ENCODE measurements at regions not wholly inside any gene's neighbourhood (a gene's known extent, or its start where the extent isn't known, plus 50 kb on each side); places are given as distances from the start of the nearest gene placed in this dataset.

DNA sequence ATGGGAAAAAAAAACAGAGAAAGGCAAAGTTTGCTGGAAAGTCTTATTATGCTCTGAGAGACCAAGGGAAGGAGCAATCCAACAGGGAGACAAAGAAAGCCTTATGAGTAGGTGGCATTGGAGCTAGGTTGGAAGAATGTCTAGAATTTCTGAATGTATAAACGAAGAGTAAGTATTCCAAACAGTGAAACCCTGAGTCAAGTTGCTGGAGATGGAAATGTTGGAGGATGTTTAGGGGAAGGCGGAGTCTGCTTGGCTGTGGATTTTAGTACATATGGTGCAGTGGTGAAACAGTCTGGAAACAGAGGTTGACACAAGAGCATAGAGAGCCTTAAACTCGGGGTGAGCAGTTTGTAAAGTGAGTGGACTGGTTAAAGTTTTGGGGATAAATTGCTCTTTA, 314.8 kb upstream of the CADM1 start:
- DNase-seq (ENCODE audit: low read depth), result no peak
- no peak overlapping the region for H3K4me3 ChIP-seq (ENCODE audit: low read depth, low read length)
- TF ChIP-seq, protein P1, sequence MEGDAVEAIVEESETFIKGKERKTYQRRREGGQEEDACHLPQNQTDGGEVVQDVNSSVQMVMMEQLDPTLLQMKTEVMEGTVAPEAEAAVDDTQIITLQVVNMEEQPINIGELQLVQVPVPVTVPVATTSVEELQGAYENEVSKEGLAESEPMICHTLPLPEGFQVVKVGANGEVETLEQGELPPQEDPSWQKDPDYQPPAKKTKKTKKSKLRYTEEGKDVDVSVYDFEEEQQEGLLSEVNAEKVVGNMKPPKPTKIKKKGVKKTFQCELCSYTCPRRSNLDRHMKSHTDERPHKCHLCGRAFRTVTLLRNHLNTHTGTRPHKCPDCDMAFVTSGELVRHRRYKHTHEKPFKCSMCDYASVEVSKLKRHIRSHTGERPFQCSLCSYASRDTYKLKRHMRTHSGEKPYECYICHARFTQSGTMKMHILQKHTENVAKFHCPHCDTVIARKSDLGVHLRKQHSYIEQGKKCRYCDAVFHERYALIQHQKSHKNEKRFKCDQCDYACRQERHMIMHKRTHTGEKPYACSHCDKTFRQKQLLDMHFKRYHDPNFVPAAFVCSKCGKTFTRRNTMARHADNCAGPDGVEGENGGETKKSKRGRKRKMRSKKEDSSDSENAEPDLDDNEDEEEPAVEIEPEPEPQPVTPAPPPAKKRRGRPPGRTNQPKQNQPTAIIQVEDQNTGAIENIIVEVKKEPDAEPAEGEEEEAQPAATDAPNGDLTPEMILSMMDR (IDR thresholded peaks at IDR 0.05; ENCODE audit: insufficient read depth, low read depth, low read length), result no peak

DNA sequence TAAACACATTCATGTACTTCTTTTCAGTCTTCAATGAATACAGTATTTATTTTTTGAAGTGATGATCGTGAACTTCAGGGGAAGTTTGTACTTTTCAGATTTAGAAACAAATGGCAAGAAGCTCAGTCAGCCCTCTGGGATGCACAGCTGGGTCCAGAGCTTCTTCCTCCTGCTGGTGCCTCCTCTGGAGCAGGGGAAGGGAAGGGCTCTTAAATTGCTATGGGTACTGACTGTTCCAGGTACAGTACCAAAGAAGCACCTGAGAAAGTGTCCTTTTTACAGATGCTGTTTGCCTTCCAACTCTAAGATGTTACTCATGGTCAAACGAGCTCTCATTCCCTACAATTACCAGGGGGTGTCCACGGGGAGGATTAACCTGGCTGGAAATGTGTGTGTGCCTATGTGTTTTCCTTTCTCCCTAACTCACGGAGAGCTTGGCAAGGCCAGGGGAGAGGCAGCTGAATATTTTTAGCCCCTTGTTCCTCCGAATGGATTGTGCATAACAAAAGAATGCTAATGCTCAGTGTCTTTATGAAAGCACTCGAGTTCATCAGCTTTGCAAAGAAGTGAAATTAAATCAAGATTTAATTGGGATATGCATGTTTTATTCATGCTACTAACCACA, 313.7 kb upstream of the CADM1 start:
- no peak for DNase-seq (ENCODE audit: low read depth)
- TF ChIP-seq, protein P1 (IDR thresholded peaks at IDR 0.05; ENCODE audit: insufficient read depth, low read depth, low read length), result no peak

DNA sequence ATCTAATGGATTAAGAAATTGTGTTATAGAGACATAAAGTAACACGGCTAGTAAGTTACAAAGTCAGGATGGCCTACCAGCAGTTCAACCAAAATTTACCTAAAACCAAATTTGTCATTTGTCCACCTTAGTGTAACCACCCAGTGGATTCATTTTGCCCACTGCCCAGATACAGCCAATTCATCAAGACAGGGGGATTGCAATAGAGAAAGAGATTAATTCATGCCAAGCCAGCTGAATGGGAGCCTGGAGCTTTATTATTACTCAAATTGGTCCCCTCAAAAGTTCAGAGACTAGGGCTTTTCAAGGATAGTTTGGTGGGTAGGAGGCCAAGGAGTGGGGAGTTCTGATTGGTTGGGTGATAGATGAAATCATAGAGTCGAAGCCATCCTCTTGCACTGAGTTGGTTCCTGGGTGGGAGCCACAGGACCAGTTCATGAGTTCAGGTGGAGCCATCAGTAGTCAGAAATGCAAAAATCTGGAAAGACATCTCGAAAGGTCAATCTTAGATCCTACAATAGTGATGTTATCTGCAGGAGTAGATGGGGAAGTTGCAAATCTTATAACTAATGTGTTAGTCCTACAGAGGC, 304.2 kb upstream of the CADM1 start:
- TF ChIP-seq, protein P1 (IDR thresholded peaks at IDR 0.05; ENCODE audit: insufficient read depth, low read depth, low read length), result no peak
- DNase-seq (ENCODE audit: low read depth), result no peak
- H3K4me3 ChIP-seq (ENCODE audit: low read depth, low read length), result no peak overlapping the region

More for the DNA sequence above, 313.7 kb upstream of the CADM1 start:
- H3K4me3 ChIP-seq (ENCODE audit: low read depth, low read length), result no peak overlapping the region

DNA sequence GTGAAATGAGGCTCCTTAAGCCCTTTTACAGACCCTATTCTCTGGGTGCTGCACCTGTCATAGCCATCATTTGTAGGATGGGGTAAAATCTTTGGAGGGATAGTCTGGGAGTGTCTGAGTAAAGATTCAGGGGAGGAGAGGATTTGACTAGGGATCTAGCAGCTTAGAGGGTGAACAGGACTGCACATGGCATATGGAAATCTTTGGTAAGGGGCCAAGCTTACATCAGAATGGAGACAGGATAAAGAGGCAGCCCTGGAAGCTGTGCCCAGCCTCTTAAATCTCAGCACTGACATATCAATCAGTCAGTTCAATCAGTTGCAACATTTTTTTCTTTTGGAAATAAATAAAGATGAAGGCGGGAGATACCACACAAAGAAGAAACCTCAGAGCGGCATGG, 301.8 kb upstream of the CADM1 start:
- no peak for DNase-seq (ENCODE audit: low read depth)
- no peak overlapping the region for H3K4me3 ChIP-seq (ENCODE audit: low read depth, low read length)
- TF ChIP-seq, protein P1 (IDR thresholded peaks at IDR 0.05; ENCODE audit: insufficient read depth, low read depth, low read length), result no peak

DNA sequence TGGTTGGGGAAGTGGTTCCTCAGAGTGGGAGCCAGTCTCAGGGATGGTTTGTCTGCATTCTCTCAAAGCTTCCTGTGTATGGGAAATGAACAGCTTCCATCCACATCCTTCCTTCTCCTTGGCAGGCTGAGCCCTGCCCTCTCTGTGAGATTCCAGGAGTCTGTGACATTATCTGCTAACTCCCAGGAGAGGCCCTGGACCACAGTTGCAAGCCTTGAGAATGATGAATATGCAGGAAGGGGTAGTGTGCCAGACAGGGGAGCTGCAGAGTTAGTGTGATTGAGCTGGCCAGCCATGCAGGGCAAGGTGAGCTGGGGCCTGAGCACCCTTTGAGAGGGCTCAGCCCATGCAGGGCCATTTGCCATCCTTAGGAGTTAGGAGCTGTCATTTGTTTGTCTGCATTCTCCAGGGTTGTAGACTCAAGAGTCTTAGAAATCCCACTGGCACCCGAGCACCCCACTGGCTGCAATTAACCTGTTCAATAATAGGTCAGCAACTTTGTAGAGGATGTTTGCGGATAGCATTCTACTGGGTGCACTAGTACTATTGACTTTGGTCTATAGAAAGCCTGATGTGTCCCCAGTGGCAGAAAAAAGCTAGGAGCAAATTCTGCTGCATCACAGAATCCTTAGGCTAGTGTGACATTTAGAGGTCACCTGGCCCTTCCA, 299.0 kb upstream of the CADM1 start:
- TF ChIP-seq, protein P1 (IDR thresholded peaks at IDR 0.05; ENCODE audit: insufficient read depth, low read depth, low read length), result no peak
- H3K4me3 ChIP-seq (ENCODE audit: low read depth, low read length), result no peak overlapping the region
- DNase-seq (ENCODE audit: low read depth), result no peak

DNA sequence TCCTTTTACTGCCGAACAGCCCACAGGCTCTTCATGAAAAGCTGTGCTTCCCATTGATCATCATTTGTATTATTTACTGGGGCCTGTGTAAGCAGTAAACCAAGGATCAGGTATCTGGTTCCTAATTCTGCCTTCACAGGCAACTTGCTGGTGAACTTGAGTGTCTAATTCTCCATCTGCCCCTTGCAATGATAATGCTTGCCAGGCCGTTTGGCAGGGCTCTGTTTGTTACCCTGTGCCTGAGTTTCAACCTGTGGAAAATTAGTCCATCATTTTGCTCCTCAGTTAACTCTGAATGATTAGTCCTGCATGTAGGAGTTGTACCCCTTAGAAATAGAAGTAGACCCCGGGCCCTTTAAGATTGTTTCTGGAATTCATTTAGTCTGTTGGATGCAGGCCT, 298.4 kb upstream of the CADM1 start:
- no peak overlapping the region for H3K4me3 ChIP-seq (ENCODE audit: low read depth, low read length)
- TF ChIP-seq, protein P1 (IDR thresholded peaks at IDR 0.05; ENCODE audit: insufficient read depth, low read depth, low read length), result no peak
- no peak for DNase-seq (ENCODE audit: low read depth)
